H1 (cell line): ENCODE measurements at regions not wholly inside any gene's neighbourhood (a gene's known extent, or its start where the extent isn't known, plus 50 kb on each side); places are given as distances from the start of the nearest gene placed in this dataset.

Source experiments
- BCL11A ChIP-seq, 2 experiments: IDR thresholded peaks; one replicate each; pipeline ENCODE4 v1.6.1; 2011; ENCODE audit warnings: low read depth in 2 of 2, low read length in 2 of 2, mild to moderate bottlenecking in 2 of 2
- CHD2 ChIP-seq: IDR thresholded peaks from 2 replicates; pipeline ENCODE4 v1.6.1; 2012; ENCODE audit warnings: low read length, improper control_type of control experiment
- HDAC2 ChIP-seq, 2 experiments: fragments of 300-600 bp in 1 of 2; sonication (generic) in 1 of 2; IDR thresholded peaks; 2 replicates each; pipeline ENCODE4 v1.6.1; 2011 to 2012; ENCODE audit warnings: low read depth in 2 of 2, low read length in 2 of 2, mild to moderate bottlenecking in 2 of 2, moderate library complexity in 2 of 2, borderline replicate concordance in 1 of 2, inconsistent platforms in 1 of 2
- KDM5A ChIP-seq: fragments of 200-600 bp; IDR thresholded peaks from 2 replicates; pipeline ENCODE4 v1.7.1; 2012; ENCODE audit warnings: mild to moderate bottlenecking, low read length, inconsistent platforms, mixed read lengths
- POLR2A ChIP-seq, 2 experiments: IDR thresholded peaks; 1 replicate in 1 of 2; 2 replicates in 1 of 2; pipeline ENCODE4 v1.6.1; 2011; ENCODE audit warnings: low read depth in 2 of 2, low read length in 2 of 2, mild to moderate bottlenecking in 2 of 2; ENCODE audit errors: control extremely low read depth in 1 of 2
- SIRT6 ChIP-seq: IDR thresholded peaks from one replicate; pipeline ENCODE4 v1.7.1; 2012; ENCODE audit warnings: low read length, inconsistent platforms
- TAF1 ChIP-seq: IDR thresholded peaks from 2 replicates; pipeline ENCODE4 v1.6.1; 2011; ENCODE audit warnings: mild to moderate bottlenecking, low read depth, low read length
- TAF7 ChIP-seq: optimal IDR thresholded peaks from 2 replicates; pipeline ENCODE3; 2011; ENCODE audit warnings: low read depth, mild to moderate bottlenecking, inconsistent platforms, low read length, moderate library complexity, borderline replicate concordance
- TBP ChIP-seq: IDR thresholded peaks from 2 replicates; pipeline ENCODE4 v1.6.1; 2011; ENCODE audit warnings: low read depth, low read length, improper control_type of control experiment
- TF ChIP-seq, protein P1 (sequence below): fragments of 300-600 bp; sonication (generic); IDR thresholded peaks from 2 replicates; pipeline ENCODE4 v1.7.1; 2012; ENCODE audit warnings: low read length, moderate library complexity, mild to moderate bottlenecking, inconsistent platforms; ENCODE audit not compliant: insufficient replicate concordance
- TF ChIP-seq, protein P2 (sequence below): IDR thresholded peaks from 2 replicates; pipeline ENCODE4 v1.6.1; 2011; ENCODE audit warnings: low read length, improper control_type of control experiment

DNA sequence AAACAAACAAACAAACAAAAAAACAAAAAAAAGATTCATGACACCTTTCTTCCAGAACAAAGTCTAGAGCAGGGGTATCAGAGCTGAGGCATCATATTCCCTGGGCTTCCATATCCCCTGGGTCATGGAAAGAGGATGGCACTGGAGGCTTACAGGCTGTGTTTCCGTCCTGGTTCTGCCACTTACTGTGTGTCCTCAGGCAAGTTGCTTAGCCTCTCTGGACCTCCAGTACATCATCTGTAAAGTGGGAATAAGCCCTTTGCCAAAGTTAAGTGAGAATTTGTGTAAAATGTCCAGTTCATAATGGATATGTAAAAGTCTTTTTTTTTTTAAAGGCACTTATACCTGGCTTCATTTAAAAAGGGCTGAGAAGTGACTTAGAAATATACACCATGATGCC, 62.0 kb upstream of the FAM222A start (continued):
- TF ChIP-seq, protein P1, sequence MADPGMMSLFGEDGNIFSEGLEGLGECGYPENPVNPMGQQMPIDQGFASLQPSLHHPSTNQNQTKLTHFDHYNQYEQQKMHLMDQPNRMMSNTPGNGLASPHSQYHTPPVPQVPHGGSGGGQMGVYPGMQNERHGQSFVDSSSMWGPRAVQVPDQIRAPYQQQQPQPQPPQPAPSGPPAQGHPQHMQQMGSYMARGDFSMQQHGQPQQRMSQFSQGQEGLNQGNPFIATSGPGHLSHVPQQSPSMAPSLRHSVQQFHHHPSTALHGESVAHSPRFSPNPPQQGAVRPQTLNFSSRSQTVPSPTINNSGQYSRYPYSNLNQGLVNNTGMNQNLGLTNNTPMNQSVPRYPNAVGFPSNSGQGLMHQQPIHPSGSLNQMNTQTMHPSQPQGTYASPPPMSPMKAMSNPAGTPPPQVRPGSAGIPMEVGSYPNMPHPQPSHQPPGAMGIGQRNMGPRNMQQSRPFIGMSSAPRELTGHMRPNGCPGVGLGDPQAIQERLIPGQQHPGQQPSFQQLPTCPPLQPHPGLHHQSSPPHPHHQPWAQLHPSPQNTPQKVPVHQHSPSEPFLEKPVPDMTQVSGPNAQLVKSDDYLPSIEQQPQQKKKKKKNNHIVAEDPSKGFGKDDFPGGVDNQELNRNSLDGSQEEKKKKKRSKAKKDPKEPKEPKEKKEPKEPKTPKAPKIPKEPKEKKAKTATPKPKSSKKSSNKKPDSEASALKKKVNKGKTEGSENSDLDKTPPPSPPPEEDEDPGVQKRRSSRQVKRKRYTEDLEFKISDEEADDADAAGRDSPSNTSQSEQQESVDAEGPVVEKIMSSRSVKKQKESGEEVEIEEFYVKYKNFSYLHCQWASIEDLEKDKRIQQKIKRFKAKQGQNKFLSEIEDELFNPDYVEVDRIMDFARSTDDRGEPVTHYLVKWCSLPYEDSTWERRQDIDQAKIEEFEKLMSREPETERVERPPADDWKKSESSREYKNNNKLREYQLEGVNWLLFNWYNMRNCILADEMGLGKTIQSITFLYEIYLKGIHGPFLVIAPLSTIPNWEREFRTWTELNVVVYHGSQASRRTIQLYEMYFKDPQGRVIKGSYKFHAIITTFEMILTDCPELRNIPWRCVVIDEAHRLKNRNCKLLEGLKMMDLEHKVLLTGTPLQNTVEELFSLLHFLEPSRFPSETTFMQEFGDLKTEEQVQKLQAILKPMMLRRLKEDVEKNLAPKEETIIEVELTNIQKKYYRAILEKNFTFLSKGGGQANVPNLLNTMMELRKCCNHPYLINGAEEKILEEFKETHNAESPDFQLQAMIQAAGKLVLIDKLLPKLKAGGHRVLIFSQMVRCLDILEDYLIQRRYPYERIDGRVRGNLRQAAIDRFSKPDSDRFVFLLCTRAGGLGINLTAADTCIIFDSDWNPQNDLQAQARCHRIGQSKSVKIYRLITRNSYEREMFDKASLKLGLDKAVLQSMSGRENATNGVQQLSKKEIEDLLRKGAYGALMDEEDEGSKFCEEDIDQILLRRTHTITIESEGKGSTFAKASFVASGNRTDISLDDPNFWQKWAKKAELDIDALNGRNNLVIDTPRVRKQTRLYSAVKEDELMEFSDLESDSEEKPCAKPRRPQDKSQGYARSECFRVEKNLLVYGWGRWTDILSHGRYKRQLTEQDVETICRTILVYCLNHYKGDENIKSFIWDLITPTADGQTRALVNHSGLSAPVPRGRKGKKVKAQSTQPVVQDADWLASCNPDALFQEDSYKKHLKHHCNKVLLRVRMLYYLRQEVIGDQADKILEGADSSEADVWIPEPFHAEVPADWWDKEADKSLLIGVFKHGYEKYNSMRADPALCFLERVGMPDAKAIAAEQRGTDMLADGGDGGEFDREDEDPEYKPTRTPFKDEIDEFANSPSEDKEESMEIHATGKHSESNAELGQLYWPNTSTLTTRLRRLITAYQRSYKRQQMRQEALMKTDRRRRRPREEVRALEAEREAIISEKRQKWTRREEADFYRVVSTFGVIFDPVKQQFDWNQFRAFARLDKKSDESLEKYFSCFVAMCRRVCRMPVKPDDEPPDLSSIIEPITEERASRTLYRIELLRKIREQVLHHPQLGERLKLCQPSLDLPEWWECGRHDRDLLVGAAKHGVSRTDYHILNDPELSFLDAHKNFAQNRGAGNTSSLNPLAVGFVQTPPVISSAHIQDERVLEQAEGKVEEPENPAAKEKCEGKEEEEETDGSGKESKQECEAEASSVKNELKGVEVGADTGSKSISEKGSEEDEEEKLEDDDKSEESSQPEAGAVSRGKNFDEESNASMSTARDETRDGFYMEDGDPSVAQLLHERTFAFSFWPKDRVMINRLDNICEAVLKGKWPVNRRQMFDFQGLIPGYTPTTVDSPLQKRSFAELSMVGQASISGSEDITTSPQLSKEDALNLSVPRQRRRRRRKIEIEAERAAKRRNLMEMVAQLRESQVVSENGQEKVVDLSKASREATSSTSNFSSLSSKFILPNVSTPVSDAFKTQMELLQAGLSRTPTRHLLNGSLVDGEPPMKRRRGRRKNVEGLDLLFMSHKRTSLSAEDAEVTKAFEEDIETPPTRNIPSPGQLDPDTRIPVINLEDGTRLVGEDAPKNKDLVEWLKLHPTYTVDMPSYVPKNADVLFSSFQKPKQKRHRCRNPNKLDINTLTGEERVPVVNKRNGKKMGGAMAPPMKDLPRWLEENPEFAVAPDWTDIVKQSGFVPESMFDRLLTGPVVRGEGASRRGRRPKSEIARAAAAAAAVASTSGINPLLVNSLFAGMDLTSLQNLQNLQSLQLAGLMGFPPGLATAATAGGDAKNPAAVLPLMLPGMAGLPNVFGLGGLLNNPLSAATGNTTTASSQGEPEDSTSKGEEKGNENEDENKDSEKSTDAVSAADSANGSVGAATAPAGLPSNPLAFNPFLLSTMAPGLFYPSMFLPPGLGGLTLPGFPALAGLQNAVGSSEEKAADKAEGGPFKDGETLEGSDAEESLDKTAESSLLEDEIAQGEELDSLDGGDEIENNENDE: no peak
- TF ChIP-seq HDAC2 (IDR thresholded peaks at IDR 0.05; ENCODE audit: borderline replicate concordance in 1 of 2, low read depth in 2 of 2, low read length in 2 of 2) (no peak), POLR2A (IDR thresholded peaks at IDR 0.05; ENCODE audit: control extremely low read depth in 1 of 2, low read depth in 2 of 2, low read length in 2 of 2) (no peak), CHD2 (no peak), TAF7 (no peak), TAF1 (no peak), SIRT6 (no peak), KDM5A (no peak), TBP (no peak), BCL11A (IDR thresholded peaks at IDR 0.05; ENCODE audit: low read depth in 2 of 2, low read length in 2 of 2) (no peak)
- TF ChIP-seq, protein P2, sequence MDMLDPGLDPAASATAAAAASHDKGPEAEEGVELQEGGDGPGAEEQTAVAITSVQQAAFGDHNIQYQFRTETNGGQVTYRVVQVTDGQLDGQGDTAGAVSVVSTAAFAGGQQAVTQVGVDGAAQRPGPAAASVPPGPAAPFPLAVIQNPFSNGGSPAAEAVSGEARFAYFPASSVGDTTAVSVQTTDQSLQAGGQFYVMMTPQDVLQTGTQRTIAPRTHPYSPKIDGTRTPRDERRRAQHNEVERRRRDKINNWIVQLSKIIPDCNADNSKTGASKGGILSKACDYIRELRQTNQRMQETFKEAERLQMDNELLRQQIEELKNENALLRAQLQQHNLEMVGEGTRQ: no peak
